ENCODE measurements at regions not wholly inside any gene's neighbourhood (a gene's known extent, or its start where the extent isn't known, plus 50 kb on each side); places are given as distances from the start of the nearest gene placed in this dataset.

- Histone ChIP-seq H3K4me2 (ENCODE audit: insufficient read depth, low read length) (no peak overlapping the region), H3K9me3 (replicated peaks; ENCODE audit: control insufficient read depth, insufficient read depth, low read length) (no peaks in the 10 kb centered on the region), H3K27me3 (ENCODE audit: control insufficient read depth in 2 of 2, insufficient read depth in 2 of 2, low read length in 2 of 2) (no peaks in the 10 kb centered on the region), H2AFZ (ENCODE audit: low read depth, low read length) (no peak overlapping the region), H3K9ac (replicated peaks; ENCODE audit: extremely low read depth, insufficient read depth, low read length) (no peak overlapping the region), H3K36me3 (ENCODE audit: control insufficient read depth in 2 of 2, extremely low read depth in 1 of 2, insufficient read depth in 2 of 2, low read length in 2 of 2) (no peaks in the 10 kb centered on the region), H3K4me1 (ENCODE audit: control insufficient read depth, extremely low read depth, insufficient read depth, low read length) (no peaks in the 10 kb centered on the region), H3K27ac (ENCODE audit: insufficient read depth, low read depth, low read length) (no peak overlapping the region), H3K9me1 (replicated peaks; ENCODE audit: control insufficient read depth, extremely low read depth, insufficient read depth, low read length) (no peaks in the 10 kb centered on the region), H3K79me2 (ENCODE audit: control insufficient read depth, insufficient read depth, low read length) (no peaks in the 10 kb centered on the region), H4K20me1 (replicated peaks; ENCODE audit: control insufficient read depth, extremely low read depth, insufficient read depth, low read length) (no peaks in the 10 kb centered on the region), H3K4me3 (replicated peaks in 1 of 3; ENCODE audit: insufficient read depth in 1 of 3, low read depth in 1 of 3, low read length in 3 of 3) (no peak overlapping the region)
- CTCF ChIA-PET: interaction anchor here (0.8 kb wide), 1 partner anchor 21 kb away, joined by 3 read pairs; no protein-coding TSS in a partner anchor
- POLR2A ChIA-PET: no interaction called here
- DNase-seq (ENCODE audit: low read depth, low spot score) (no peak), FAIRE-seq (no peak)
- intact Hi-C loops (cut with micrococcal nuclease) (no loop called here), dilution Hi-C loops (cut with MboI; ENCODE audit: extremely low pct_ligation_motif_present, low sequenced_read_pairs) (no loop called here)
- BruUV-seq (replicated peaks): no TSS peak
- no peak for TF ChIP-seq JUN (IDR thresholded peaks at IDR 0.05; ENCODE audit: borderline replicate concordance, insufficient read depth, insufficient read length, low read depth)
- TF ChIP-seq FOS (IDR thresholded peaks at IDR 0.05; ENCODE audit: borderline replicate concordance, insufficient read depth, low read length): no peak
- no peak for TF ChIP-seq CTCF (IDR thresholded peaks at IDR 0.05; ENCODE audit: extremely low read depth in 1 of 2, insufficient read depth in 1 of 2, low read depth in 1 of 2, low read length in 2 of 2)
- TF ChIP-seq POLR2A (IDR thresholded peaks at IDR 0.05; ENCODE audit: low read depth, low read length): no peak
- no peak for TF ChIP-seq GATA2 (IDR thresholded peaks at IDR 0.05; ENCODE audit: insufficient read depth, insufficient read length, low read depth, low read length)
- no peak for TF ChIP-seq EZH2 (IDR thresholded peaks at IDR 0.05; ENCODE audit: borderline replicate concordance, low read depth, low read length, severe bottlenecking)
Observed at GRCh38 chr12:107467716-107468115, 217.9 kb upstream of the PWP1 start.

GRCh38 chr12:107468182-107468581 is 217.4 kb upstream of the PWP1 start:
- BruUV-seq (replicated peaks): no TSS peak
- H3K9me1 ChIP-seq (replicated peaks; ENCODE audit: control insufficient read depth, extremely low read depth, insufficient read depth, low read length): no peaks in the 10 kb centered on the region
- intact Hi-C loops (cut with micrococcal nuclease) (no loop called here), dilution Hi-C loops (cut with MboI; ENCODE audit: extremely low pct_ligation_motif_present, low sequenced_read_pairs) (no loop called here)
- H3K4me2 ChIP-seq (ENCODE audit: insufficient read depth, low read length): no peak overlapping the region
- ChIA-PET CTCF (interaction anchor here (0.8 kb wide), 1 partner anchor 21 kb away, joined by 3 read pairs; no protein-coding TSS in a partner anchor), POLR2A (no interaction called here)
- H3K4me3 ChIP-seq (replicated peaks in 1 of 3; ENCODE audit: insufficient read depth in 1 of 3, low read depth in 1 of 3, low read length in 3 of 3): no peak overlapping the region
- FAIRE-seq (no peak), DNase-seq (ENCODE audit: low read depth, low spot score) (no peak)
- H3K27me3 ChIP-seq (ENCODE audit: control insufficient read depth in 2 of 2, insufficient read depth in 2 of 2, low read length in 2 of 2): no peaks in the 10 kb centered on the region
- TF ChIP-seq POLR2A (IDR thresholded peaks at IDR 0.05; ENCODE audit: low read depth, low read length): no peak
- TF ChIP-seq, protein P1, sequence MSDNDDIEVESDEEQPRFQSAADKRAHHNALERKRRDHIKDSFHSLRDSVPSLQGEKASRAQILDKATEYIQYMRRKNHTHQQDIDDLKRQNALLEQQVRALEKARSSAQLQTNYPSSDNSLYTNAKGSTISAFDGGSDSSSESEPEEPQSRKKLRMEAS (IDR thresholded peaks at IDR 0.05; ENCODE audit: insufficient read depth, insufficient read length): no peak
- TF ChIP-seq GATA2 (IDR thresholded peaks at IDR 0.05; ENCODE audit: insufficient read depth, insufficient read length, low read depth, low read length): no peak
- TF ChIP-seq CTCF (IDR thresholded peaks at IDR 0.05; ENCODE audit: extremely low read depth in 1 of 2, insufficient read depth in 1 of 2, low read depth in 1 of 2, low read length in 2 of 2): no peak
- TF ChIP-seq POLR2AphosphoS5 (IDR thresholded peaks at IDR 0.05; ENCODE audit: insufficient read depth, low read depth, low read length): no peak
- TF ChIP-seq EZH2 (IDR thresholded peaks at IDR 0.05; ENCODE audit: borderline replicate concordance, low read depth, low read length, severe bottlenecking): no peak
- TF ChIP-seq FOS (IDR thresholded peaks at IDR 0.05; ENCODE audit: borderline replicate concordance, insufficient read depth, low read length): no peak
- no peak for TF ChIP-seq MYC (IDR thresholded peaks at IDR 0.05; ENCODE audit: low read depth, low read length)
- TF ChIP-seq JUN (IDR thresholded peaks at IDR 0.05; ENCODE audit: borderline replicate concordance, insufficient read depth, insufficient read length, low read depth): no peak
- H3K9ac ChIP-seq (replicated peaks; ENCODE audit: extremely low read depth, insufficient read depth, low read length): no peak overlapping the region
- no peak overlapping the region for H3K27ac ChIP-seq (ENCODE audit: insufficient read depth, low read depth, low read length)
- no peaks in the 10 kb centered on the region for H3K79me2 ChIP-seq (ENCODE audit: control insufficient read depth, insufficient read depth, low read length)
- H3K9me3 ChIP-seq (replicated peaks; ENCODE audit: control insufficient read depth, insufficient read depth, low read length): no peaks in the 10 kb centered on the region
- no peak overlapping the region for H2AFZ ChIP-seq (ENCODE audit: low read depth, low read length)
- H3K4me1 ChIP-seq (ENCODE audit: control insufficient read depth, extremely low read depth, insufficient read depth, low read length): no peaks in the 10 kb centered on the region
- no peaks in the 10 kb centered on the region for H4K20me1 ChIP-seq (replicated peaks; ENCODE audit: control insufficient read depth, extremely low read depth, insufficient read depth, low read length)
- H3K36me3 ChIP-seq (ENCODE audit: control insufficient read depth in 2 of 2, extremely low read depth in 1 of 2, insufficient read depth in 2 of 2, low read length in 2 of 2): no peaks in the 10 kb centered on the region
